Osteocyte (in vitro differentiated cells): ENCODE measurements at regions not wholly inside any gene's neighbourhood (a gene's known extent, or its start where the extent isn't known, plus 50 kb on each side); places are given as distances from the start of the nearest gene placed in this dataset.
A peak's percentile ranks its signal among the peaks of the same experiment; 100 is the strongest.
"Not testable (repeated sequence)": the region's sequence is repeated elsewhere in the genome, so short reads cannot be mapped to it uniquely, and the experiment has no call there.

ENCODE experiments used
- DNase-seq: peaks from one replicate; pipeline ENCODE4 v3.0.0; 2021; ENCODE audit warnings: mixed read lengths; ENCODE audit not compliant: unreplicated experiment; ENCODE audit errors: extremely low spot score
- H3K27ac Mint-ChIP-seq: one replicate; pipeline ENCODE4 v1.8.0; 2021; ENCODE audit warnings: mild to moderate bottlenecking, mixed read lengths; ENCODE audit not compliant: unreplicated experiment
- H3K27me3 Mint-ChIP-seq: one replicate; pipeline ENCODE4 v1.8.0; 2021; ENCODE audit warnings: mixed read lengths; ENCODE audit not compliant: unreplicated experiment
- H3K36me3 Mint-ChIP-seq: one replicate; pipeline ENCODE4 v1.8.0; 2021; ENCODE audit warnings: mixed read lengths; ENCODE audit not compliant: unreplicated experiment
- H3K4me1 Mint-ChIP-seq: one replicate; pipeline ENCODE4 v1.8.0; 2021; ENCODE audit warnings: mixed read lengths; ENCODE audit not compliant: unreplicated experiment
- H3K4me3 Mint-ChIP-seq: one replicate; pipeline ENCODE4 v1.8.0; 2021; ENCODE audit warnings: mild to moderate bottlenecking, moderate library complexity, mixed read lengths; ENCODE audit not compliant: unreplicated experiment
- H3K9me3 Mint-ChIP-seq: one replicate; pipeline ENCODE4 v1.8.0; 2021; ENCODE audit warnings: mixed read lengths; ENCODE audit not compliant: unreplicated experiment
- CTCF ChIP-seq: fragments of 200-600 bp; sonication (generic); IDR thresholded peaks from 2 replicates; pipeline ENCODE4 v1.5.0; 2021; ENCODE audit warnings: antibody characterized with exemption, mild to moderate bottlenecking, moderate library complexity

DNA sequence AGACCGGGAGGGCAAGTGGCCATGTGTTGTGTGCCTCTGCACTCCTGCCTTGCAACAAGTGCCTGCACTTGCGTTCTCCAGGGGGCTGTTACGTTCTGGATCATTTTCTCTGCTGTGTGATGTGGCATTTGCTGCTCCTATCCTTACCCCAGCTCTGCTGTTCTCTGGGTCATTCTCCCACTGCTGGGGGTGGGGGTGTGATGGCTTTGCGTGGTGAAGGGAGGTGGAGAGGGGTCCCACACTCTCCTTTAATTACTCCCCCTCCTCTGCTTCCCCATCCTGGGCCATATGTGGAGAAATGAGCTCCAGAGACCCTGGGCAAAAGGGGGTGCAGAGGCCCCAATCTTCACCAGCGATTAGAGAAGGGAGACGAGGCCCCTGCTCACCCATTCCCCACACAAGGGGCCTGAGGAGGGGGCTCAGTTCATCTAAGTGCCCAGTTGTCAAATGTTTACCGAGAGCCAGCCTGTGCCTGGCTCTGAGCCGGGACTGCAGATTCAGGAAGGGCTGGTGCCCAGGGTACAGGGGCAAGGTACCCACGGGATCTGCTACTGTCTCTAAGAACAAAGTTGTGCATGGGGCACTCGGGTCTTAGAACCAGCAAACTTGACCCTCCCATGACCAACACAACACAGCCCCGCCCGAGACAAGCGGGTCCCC lies 355.4 kb downstream of the PTPRU start:
- no peaks in the 10 kb centered on the region for H3K27me3 Mint-ChIP-seq
- H3K27ac Mint-ChIP-seq: no peak overlapping the region
- peaks cover 4% of the 10 kb centered on the region for H3K9me3 Mint-ChIP-seq
- no peaks in the 10 kb centered on the region for H3K4me1 Mint-ChIP-seq
- peak; percentile 72 for DNase-seq
- H3K4me3 Mint-ChIP-seq: no peak overlapping the region
- no peak for TF ChIP-seq CTCF
- H3K36me3 Mint-ChIP-seq: no peaks in the 10 kb centered on the region

GRCh38 chr1:29590583-29591565 lies 354.6 kb downstream of the PTPRU start:
- DNase-seq: peak; percentile 48
- Mint-ChIP-seq H3K36me3 (no peaks in the 10 kb centered on the region), H3K27me3 (no peaks in the 10 kb centered on the region), H3K27ac (no peak overlapping the region), H3K4me3 (no peak overlapping the region), H3K4me1 (no peaks in the 10 kb centered on the region), H3K9me3 (peaks cover 4% of the 10 kb centered on the region)
- TF ChIP-seq CTCF: no peak

GRCh38 chr1:29589716-29590115 lies 353.4 kb downstream of the PTPRU start:
- DNase-seq: peak; percentile 23
- not testable (repeated sequence) for H3K9me3 Mint-ChIP-seq, H3K4me3 Mint-ChIP-seq, H3K4me1 Mint-ChIP-seq, H3K27me3 Mint-ChIP-seq, H3K36me3 Mint-ChIP-seq, H3K27ac Mint-ChIP-seq

GRCh38 chr1:29586991-29587745 lies 350.8 kb downstream of the PTPRU start:
- DNase-seq: peak; percentile 54

More at GRCh38 chr1:29586991-29587745, 350.8 kb downstream of the PTPRU start:
- Mint-ChIP-seq H3K4me1 (no peaks in the 10 kb centered on the region), H3K4me3 (no peak overlapping the region), H3K27ac (no peak overlapping the region), H3K27me3 (no peaks in the 10 kb centered on the region), H3K9me3 (peaks cover 4% of the 10 kb centered on the region), H3K36me3 (no peaks in the 10 kb centered on the region)
- no peak for TF ChIP-seq CTCF
